Sigmoid colon (tissue), 6 donors: ENCODE measurements at regions not wholly inside any gene's neighbourhood (a gene's known extent, or its start where the extent isn't known, plus 50 kb on each side); places are given as distances from the start of the nearest gene placed in this dataset.

Experiments used
- DNase-seq: peaks from one replicate; pipeline ENCODE4 v3.0.0-alpha.2; 2019
- H3K27ac ChIP-seq, 4 donors: fragments of 200-600 bp; sonication (generic); one replicate each; pipeline ENCODE4 v1.5.1; 2016 to 2019; ENCODE audit warnings: mild to moderate bottlenecking in 1 of 4
- H3K27me3 ChIP-seq, 3 donors: fragments of 200-600 bp; sonication (generic); one replicate each; pipeline ENCODE4 v1.5.1; 2019; ENCODE audit warnings: mild to moderate bottlenecking in 1 of 3
- H3K36me3 ChIP-seq, 4 donors: fragments of 200-600 bp; sonication (generic); one replicate each; pipeline ENCODE4 v1.5.1; 2016 to 2019
- H3K4me1 ChIP-seq, 4 donors: fragments of 200-600 bp; sonication (generic); one replicate each; pipeline ENCODE4 v1.5.1; 2017 to 2019
- H3K4me3 ChIP-seq, 4 donors: fragments of 200-600 bp; sonication (generic); one replicate each; pipeline ENCODE4 v1.5.1; 2017 to 2019; ENCODE audit warnings: mild to moderate bottlenecking in 2 of 4, moderate library complexity in 1 of 4
- H3K9me3 ChIP-seq, 4 donors: fragments of 200-600 bp in 3 of 4; sonication (generic) in 3 of 4; one replicate each; pipeline versions ENCODE4 v1.5.1 to v1.6.1; 2013 to 2019
- EP300 ChIP-seq, 4 donors: sonication (generic); formaldehyde crosslinking; IDR thresholded peaks; one replicate each; pipeline ENCODE4 v1.6.1; 2017; ENCODE audit warnings: antibody characterized with exemption in 4 of 4
- POLR2A ChIP-seq, 2 donors: fragments of 450-650 bp; IDR thresholded peaks; one replicate each; pipeline ENCODE4 v1.6.1; 2016; ENCODE audit warnings: antibody characterized with exemption in 2 of 2, mild to moderate bottlenecking in 2 of 2, moderate library complexity in 2 of 2
- POLR2AphosphoS5 ChIP-seq, 4 donors: sonication (generic); formaldehyde crosslinking; IDR thresholded peaks; one replicate each; pipeline ENCODE4 v1.6.1; 2017; ENCODE audit warnings: antibody characterized with exemption in 4 of 4
- whole genome bisulfite sequencing, 2 donors: extraction: QIAGEN DNeasy Blood & Tissue Kit; methylation state at CpG; one replicate each; pipeline ENCODE4 v1.1.7; 2013; 5-methylcytosine and 5-hydroxymethylcytosine counted together
- intact Hi-C: fragments of 100-400 bp; cut with DNase I; formaldehyde crosslinking; loops from one replicate; pipeline ENCODE4 v1.15.1; 2023
- TF ChIP-seq, protein P1 (sequence below), 4 experiments: fragments of 450-650 bp in 3 of 4; fragments of 200-600 bp in 1 of 4; IDR thresholded peaks; one replicate each; pipeline ENCODE4 v1.5.1; 2016 to 2019; ENCODE audit warnings: antibody characterized with exemption in 4 of 4, mild to moderate bottlenecking in 3 of 4, moderate library complexity in 2 of 4
- donor health status: healthy with polysubstance abuse.
- donor health status: healthy.

DNA sequence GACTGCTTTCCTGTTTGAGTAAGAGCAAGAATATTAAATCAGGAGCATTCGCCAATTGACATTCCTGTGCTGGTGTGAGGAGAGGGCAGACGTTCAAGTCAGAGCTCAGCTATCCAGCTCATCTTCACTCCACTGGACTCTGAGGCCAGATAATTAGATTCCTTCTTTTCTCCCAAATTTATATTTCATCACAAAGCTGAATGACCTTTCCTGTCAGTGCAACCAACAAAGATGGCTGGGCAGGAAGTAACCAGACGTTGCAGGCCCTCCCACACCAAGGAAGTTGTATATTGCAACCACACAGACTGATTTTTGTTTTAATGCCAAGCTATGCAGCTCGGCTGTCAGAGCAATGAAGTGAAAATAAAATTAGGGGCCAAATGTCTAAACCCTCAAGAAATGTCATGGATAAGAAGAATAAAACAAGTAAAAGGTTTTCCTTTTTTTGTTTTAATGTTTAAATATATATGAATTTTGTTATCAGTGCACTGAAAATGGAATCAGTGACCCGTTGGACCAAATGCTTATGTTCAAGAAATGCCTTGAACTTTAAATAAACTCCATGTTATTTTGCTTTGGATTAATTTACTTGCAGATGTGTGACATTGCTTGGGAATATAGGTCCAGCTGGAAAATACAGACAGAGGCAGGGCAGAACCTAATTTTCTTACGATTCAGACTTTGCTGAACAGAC is 578.9 kb upstream of the FAT1 start:
- H3K27me3 ChIP-seq, result no peaks in the 10 kb centered on the region
- no peak overlapping the region for H3K27ac ChIP-seq
- no peak overlapping the region for H3K4me3 ChIP-seq
- WGBS, 2 donors, result 55 to 57% methylated on average over 6 of the region's 6 CpGs
- DNase-seq, result no peak
- H3K9me3 ChIP-seq, result no peaks in the 10 kb centered on the region
- H3K36me3 ChIP-seq, result no peaks in the 10 kb centered on the region
- intact Hi-C loops, result no loop called here
- TF ChIP-seq POLR2A (IDR thresholded peaks at IDR 0.05), result no peak
- TF ChIP-seq POLR2AphosphoS5 (IDR thresholded peaks at IDR 0.05), result no peak
- TF ChIP-seq, protein P1, sequence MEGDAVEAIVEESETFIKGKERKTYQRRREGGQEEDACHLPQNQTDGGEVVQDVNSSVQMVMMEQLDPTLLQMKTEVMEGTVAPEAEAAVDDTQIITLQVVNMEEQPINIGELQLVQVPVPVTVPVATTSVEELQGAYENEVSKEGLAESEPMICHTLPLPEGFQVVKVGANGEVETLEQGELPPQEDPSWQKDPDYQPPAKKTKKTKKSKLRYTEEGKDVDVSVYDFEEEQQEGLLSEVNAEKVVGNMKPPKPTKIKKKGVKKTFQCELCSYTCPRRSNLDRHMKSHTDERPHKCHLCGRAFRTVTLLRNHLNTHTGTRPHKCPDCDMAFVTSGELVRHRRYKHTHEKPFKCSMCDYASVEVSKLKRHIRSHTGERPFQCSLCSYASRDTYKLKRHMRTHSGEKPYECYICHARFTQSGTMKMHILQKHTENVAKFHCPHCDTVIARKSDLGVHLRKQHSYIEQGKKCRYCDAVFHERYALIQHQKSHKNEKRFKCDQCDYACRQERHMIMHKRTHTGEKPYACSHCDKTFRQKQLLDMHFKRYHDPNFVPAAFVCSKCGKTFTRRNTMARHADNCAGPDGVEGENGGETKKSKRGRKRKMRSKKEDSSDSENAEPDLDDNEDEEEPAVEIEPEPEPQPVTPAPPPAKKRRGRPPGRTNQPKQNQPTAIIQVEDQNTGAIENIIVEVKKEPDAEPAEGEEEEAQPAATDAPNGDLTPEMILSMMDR (IDR thresholded peaks at IDR 0.05), result no peak
- no peak for TF ChIP-seq EP300 (IDR thresholded peaks at IDR 0.05)
- peaks cover 0 to 7% (median 3%) of the 10 kb centered on the region in 4 donors for H3K4me1 ChIP-seq

DNA sequence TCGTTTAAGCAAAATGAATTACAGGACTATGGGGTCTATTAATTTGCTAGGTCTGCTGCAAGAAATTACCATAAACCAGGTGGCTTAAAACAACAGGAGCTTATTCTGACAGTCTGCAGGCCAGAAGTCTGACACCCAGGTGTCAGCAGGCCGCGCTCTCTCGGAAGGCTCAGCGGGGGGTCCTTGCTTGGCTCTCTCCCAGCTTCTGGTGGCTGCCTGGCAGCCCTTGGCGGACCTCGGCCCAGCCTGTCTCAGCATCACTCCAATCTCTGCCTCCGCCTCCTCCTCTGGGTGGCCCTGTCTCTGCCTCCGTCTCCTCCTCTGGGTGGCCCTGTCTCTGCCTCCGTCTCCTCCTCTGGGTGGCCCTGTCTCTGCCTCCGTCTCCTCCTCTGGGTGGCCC is 580.5 kb upstream of the FAT1 start:
- H3K9me3 ChIP-seq, result no peaks in the 10 kb centered on the region
- TF ChIP-seq POLR2A (IDR thresholded peaks at IDR 0.05) (no peak), EP300 (IDR thresholded peaks at IDR 0.05) (no peak), POLR2AphosphoS5 (IDR thresholded peaks at IDR 0.05) (no peak)
- TF ChIP-seq, protein P1 (IDR thresholded peaks at IDR 0.05), result no peak
- WGBS, 2 donors, result 86 to 93% methylated on average over 10 of the region's 11 CpGs
- no peaks in the 10 kb centered on the region for H3K27me3 ChIP-seq
- no peaks in the 10 kb centered on the region for H3K36me3 ChIP-seq
- DNase-seq, result no peak
- H3K4me1 ChIP-seq, result peaks cover 0 to 7% (median 3%) of the 10 kb centered on the region in 4 donors
- no peak overlapping the region for H3K4me3 ChIP-seq
- intact Hi-C loops, result no loop called here
- H3K27ac ChIP-seq, result no peak overlapping the region

DNA sequence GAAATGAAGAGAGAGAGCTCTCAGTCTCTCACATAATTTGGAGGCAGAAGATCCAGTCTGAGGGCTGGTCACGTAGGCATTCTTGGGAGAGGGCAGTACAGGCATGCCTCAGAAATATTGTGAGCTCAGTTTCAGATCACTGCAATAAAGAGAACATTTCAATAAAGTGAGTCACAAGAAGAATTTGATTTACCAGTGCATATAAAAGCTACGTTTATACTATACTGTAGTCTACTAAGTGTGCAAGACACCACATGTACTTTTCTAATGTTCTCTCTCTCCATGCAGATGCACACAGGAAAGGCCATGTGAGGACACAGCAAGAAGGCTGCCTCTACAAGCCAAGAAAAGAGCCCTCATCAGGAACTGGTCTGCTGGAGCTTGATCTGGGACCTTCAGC is 583.5 kb upstream of the FAT1 start:
- WGBS, 2 donors, result 65 to 69% methylated on average over 2 of the region's 2 CpGs
- no peak overlapping the region for H3K27ac ChIP-seq
- TF ChIP-seq POLR2AphosphoS5 (IDR thresholded peaks at IDR 0.05) (no peak), EP300 (IDR thresholded peaks at IDR 0.05) (no peak), POLR2A (IDR thresholded peaks at IDR 0.05) (no peak)
- TF ChIP-seq, protein P1 (IDR thresholded peaks at IDR 0.05), result no peak
- intact Hi-C loops, result no loop called here
- no peak overlapping the region for H3K4me3 ChIP-seq
- H3K27me3 ChIP-seq, result no peaks in the 10 kb centered on the region
- H3K4me1 ChIP-seq, result peaks cover 0 to 7% (median 3%) of the 10 kb centered on the region in 4 donors
- H3K36me3 ChIP-seq, result no peaks in the 10 kb centered on the region
- H3K9me3 ChIP-seq, result no peaks in the 10 kb centered on the region
- no peak for DNase-seq

DNA sequence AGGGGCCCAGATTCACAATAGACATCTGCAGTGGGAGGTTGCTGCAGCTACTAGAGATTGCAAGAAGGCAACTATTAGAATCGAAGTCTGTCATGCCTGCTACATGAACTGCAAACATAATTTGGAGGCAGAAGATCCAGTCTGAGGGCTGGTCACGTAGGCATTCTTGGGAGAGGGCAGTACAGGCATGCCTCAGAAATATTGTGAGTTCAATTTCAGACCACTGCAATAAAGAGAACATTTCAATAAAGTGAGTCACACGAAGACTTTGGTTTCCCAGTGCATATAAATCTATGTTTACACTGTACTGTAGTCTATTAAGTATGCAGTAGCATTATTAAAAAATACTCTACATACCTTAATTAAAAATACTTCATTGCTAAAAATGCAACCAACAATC is 585.8 kb upstream of the FAT1 start:
- Histone ChIP-seq H3K9me3 (no peaks in the 10 kb centered on the region), H3K4me1 (no peaks in the 10 kb centered on the region), H3K27ac (no peak overlapping the region), H3K36me3 (no peaks in the 10 kb centered on the region), H3K27me3 (no peaks in the 10 kb centered on the region), H3K4me3 (no peak overlapping the region)
- no peak for TF ChIP-seq POLR2A (IDR thresholded peaks at IDR 0.05)
- intact Hi-C loops, result no loop called here
- no peak for DNase-seq
- 66 to 72% methylated on average over 3 of the region's 3 CpGs for WGBS, 2 donors

DNA sequence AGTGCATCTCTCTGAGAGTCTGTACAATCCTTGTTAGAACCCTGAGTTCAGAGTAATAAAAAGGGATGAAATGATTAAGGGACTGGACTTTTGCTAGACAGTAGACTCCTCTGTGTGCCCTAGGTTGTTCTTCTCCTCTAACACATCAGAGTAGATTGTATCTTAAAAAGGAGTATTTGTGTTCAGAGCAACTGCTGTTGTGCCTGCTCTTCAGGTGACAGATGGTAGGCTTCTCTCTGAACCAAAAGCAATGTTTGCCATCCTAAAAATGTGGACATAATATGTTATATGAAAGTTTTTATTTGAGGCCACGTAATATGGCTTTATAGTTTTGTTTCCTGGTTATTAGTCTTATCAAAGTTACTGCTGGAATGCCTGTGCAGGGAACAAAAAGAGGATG is 588.6 kb upstream of the FAT1 start:
- Histone ChIP-seq H3K9me3 (no peaks in the 10 kb centered on the region), H3K4me3 (no peak overlapping the region), H3K27me3 (no peaks in the 10 kb centered on the region), H3K27ac (no peak overlapping the region), H3K36me3 (no peaks in the 10 kb centered on the region), H3K4me1 (no peaks in the 10 kb centered on the region)
- WGBS, 2 donors, result 32 to 53% methylated on average over 1 of the region's 1 CpG
- intact Hi-C loops, result no loop called here
- TF ChIP-seq, protein P1 (IDR thresholded peaks at IDR 0.05), result no peak
- TF ChIP-seq POLR2A (IDR thresholded peaks at IDR 0.05) (no peak), POLR2AphosphoS5 (IDR thresholded peaks at IDR 0.05) (no peak), EP300 (IDR thresholded peaks at IDR 0.05) (no peak)
- no peak for DNase-seq
